WTC11 (cell line): ENCODE measurements at regions not wholly inside any gene's neighbourhood (a gene's known extent, or its start where the extent isn't known, plus 50 kb on each side); places are given as distances from the start of the nearest gene placed in this dataset.

Source experiments
- ATAC-seq: fragments of 200-7000 bp; cut with Tn5 transposase; 2 replicates; pipeline ENCODE4 v1.10.0; 2021; ENCODE audit warnings: mild to moderate bottlenecking, moderate library complexity
- CTCF ChIA-PET: fragments of 300-600 bp; sonication (Branson Sonifier 250); formaldehyde crosslinking; loops from one replicate; lab custom pipeline; 2021; ENCODE audit warnings: antibody characterized with exemption; lab: Charles Lee
- POLR2A ChIA-PET: fragments of 350-600 bp; sonication (Branson Sonifier 250); formaldehyde crosslinking; loops from one replicate; lab custom pipeline; 2021; ENCODE audit warnings: antibody characterized with exemption; lab: Charles Lee
- DNase-seq: peaks from one replicate; pipeline ENCODE4 v3.0.0; 2021; ENCODE audit warnings: low spot score
- H3K27ac Mint-ChIP-seq: 2 replicates; pipeline ENCODE4 v1.8.0; 2021; ENCODE audit warnings: mixed read lengths
- H3K27me3 Mint-ChIP-seq: 2 replicates; pipeline ENCODE4 v1.8.0; 2021; ENCODE audit warnings: low read depth, mild to moderate bottlenecking, moderate library complexity, mixed read lengths
- H3K36me3 Mint-ChIP-seq: 2 replicates; pipeline ENCODE4 v1.8.0; 2021; ENCODE audit warnings: mixed read lengths
- H3K4me1 Mint-ChIP-seq: 2 replicates; pipeline ENCODE4 v1.8.0; 2022; ENCODE audit warnings: mixed read lengths
- H3K4me3 Mint-ChIP-seq: 2 replicates; pipeline ENCODE4 v1.8.0; 2021; ENCODE audit warnings: mild to moderate bottlenecking, moderate library complexity, mixed read lengths
- H3K9me3 Mint-ChIP-seq: 2 replicates; pipeline ENCODE4 v1.8.0; 2021; ENCODE audit warnings: mixed read lengths
- CBFB ChIP-seq: sonication (generic); formaldehyde crosslinking; IDR thresholded peaks from 2 replicates; pipeline ENCODE4 v1.8.1; 2022; ENCODE audit warnings: mild to moderate bottlenecking, low read depth, missing genetic modification reagents
- E2F1 ChIP-seq: sonication (generic); formaldehyde crosslinking; IDR thresholded peaks from 2 replicates; pipeline ENCODE4 v1.8.0; 2022; ENCODE audit warnings: mild to moderate bottlenecking, missing genetic modification reagents
- ELF4 ChIP-seq: sonication (generic); formaldehyde crosslinking; IDR thresholded peaks from 2 replicates; pipeline ENCODE4 v1.8.1; 2022; ENCODE audit warnings: low read depth, mild to moderate bottlenecking, moderate library complexity, missing genetic modification reagents
- EMX1 ChIP-seq: fragments of 250-450 bp; sonication (Bioruptor Pico); IDR thresholded peaks from 2 replicates; pipeline ENCODE4 v1.8.0; 2021; ENCODE audit warnings: mild to moderate bottlenecking
- ERG ChIP-seq: fragments of 250-450 bp; sonication (Bioruptor Pico); IDR thresholded peaks from 2 replicates; pipeline ENCODE4 v1.8.0; 2021; ENCODE audit warnings: mild to moderate bottlenecking
- KAT7 ChIP-seq: sonication (generic); formaldehyde crosslinking; IDR thresholded peaks from 2 replicates; pipeline ENCODE4 v1.8.1; 2023; ENCODE audit warnings: missing genetic modification reagents, mild to moderate bottlenecking, borderline replicate concordance
- MYBL2 ChIP-seq: sonication (generic); formaldehyde crosslinking; IDR thresholded peaks from 2 replicates; pipeline ENCODE4 v1.8.1; 2023; ENCODE audit warnings: mild to moderate bottlenecking, moderate library complexity, missing genetic modification reagents
- NR3C1 ChIP-seq: sonication (generic); formaldehyde crosslinking; conservative IDR thresholded peaks from 2 replicates; pipeline ENCODE4 v1.8.1; 2023; ENCODE audit warnings: low read depth, mild to moderate bottlenecking, missing genetic modification reagents
- PRRX2 ChIP-seq: fragments of 250-450 bp; sonication (Bioruptor Pico); IDR thresholded peaks from 2 replicates; pipeline ENCODE4 v1.8.0; 2021; ENCODE audit warnings: mild to moderate bottlenecking
- ZNF121 ChIP-seq: sonication (generic); formaldehyde crosslinking; IDR thresholded peaks from 2 replicates; pipeline ENCODE4 v1.8.0; 2023; ENCODE audit warnings: missing genetic modification reagents
- ZNF219 ChIP-seq: sonication (generic); formaldehyde crosslinking; IDR thresholded peaks from 2 replicates; pipeline ENCODE4 v1.8.0; 2023; ENCODE audit warnings: missing genetic modification reagents, mild to moderate bottlenecking, borderline replicate concordance
- ZNF512 ChIP-seq: sonication (generic); formaldehyde crosslinking; IDR thresholded peaks from 2 replicates; pipeline ENCODE4 v1.8.1; 2022; ENCODE audit warnings: missing genetic modification reagents, borderline replicate concordance
- ZNF671 ChIP-seq: fragments of 250-450 bp; sonication (Bioruptor Pico); IDR thresholded peaks from 2 replicates; pipeline ENCODE4 v1.8.0; 2021; ENCODE audit warnings: mild to moderate bottlenecking
- TF ChIP-seq, protein P1 (sequence below): sonication (generic); formaldehyde crosslinking; IDR thresholded peaks from 2 replicates; pipeline ENCODE4 v1.8.1; 2022; ENCODE audit warnings: mild to moderate bottlenecking, missing genetic modification reagents, moderate library complexity, borderline replicate concordance
- TF ChIP-seq, protein P2 (sequence below): sonication (generic); formaldehyde crosslinking; IDR thresholded peaks from 2 replicates; pipeline ENCODE4 v1.8.1; 2023; ENCODE audit warnings: mild to moderate bottlenecking, missing genetic modification reagents
- TF ChIP-seq, protein P3 (sequence below): sonication (generic); formaldehyde crosslinking; IDR thresholded peaks from 2 replicates; pipeline ENCODE4 v1.8.0; 2022; ENCODE audit warnings: mild to moderate bottlenecking, missing genetic modification reagents
- TF ChIP-seq, protein P4 (sequence below): fragments of 250-450 bp; sonication (Bioruptor Pico); IDR thresholded peaks from 2 replicates; pipeline ENCODE4 v1.9.0; 2021; ENCODE audit warnings: mild to moderate bottlenecking, borderline replicate concordance

- peaks cover 54% of the 10 kb centered on the region for H3K36me3 Mint-ChIP-seq
- ChIA-PET POLR2A (no interaction called here), CTCF (no interaction called here)
- H3K4me1 Mint-ChIP-seq, result peaks cover 19% of the 10 kb centered on the region
- no peak overlapping the region for H3K27ac Mint-ChIP-seq
- H3K9me3 Mint-ChIP-seq, result peaks cover 43% of the 10 kb centered on the region
- no peak for ATAC-seq
- peaks cover 2% of the 10 kb centered on the region; the same call in 1 of the 2 replicates for H3K27me3 Mint-ChIP-seq
- no peak overlapping the region for H3K4me3 Mint-ChIP-seq
- DNase-seq, result no peak
- TF ChIP-seq CBFB, result no peak
- TF ChIP-seq E2F1 (CRISPR knock-in tag), result no peak
- no peak for TF ChIP-seq ZNF671
- TF ChIP-seq ZNF512 (CRISPR knock-in tag), result no peak
- no peak for TF ChIP-seq NR3C1 (CRISPR knock-in tag)
- TF ChIP-seq, protein P1, sequence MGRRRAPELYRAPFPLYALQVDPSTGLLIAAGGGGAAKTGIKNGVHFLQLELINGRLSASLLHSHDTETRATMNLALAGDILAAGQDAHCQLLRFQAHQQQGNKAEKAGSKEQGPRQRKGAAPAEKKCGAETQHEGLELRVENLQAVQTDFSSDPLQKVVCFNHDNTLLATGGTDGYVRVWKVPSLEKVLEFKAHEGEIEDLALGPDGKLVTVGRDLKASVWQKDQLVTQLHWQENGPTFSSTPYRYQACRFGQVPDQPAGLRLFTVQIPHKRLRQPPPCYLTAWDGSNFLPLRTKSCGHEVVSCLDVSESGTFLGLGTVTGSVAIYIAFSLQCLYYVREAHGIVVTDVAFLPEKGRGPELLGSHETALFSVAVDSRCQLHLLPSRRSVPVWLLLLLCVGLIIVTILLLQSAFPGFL (CRISPR knock-in tag), result no peak
- no peak for TF ChIP-seq MYBL2 (CRISPR knock-in tag)
- TF ChIP-seq EMX1 (CRISPR knock-in tag), result no peak
- TF ChIP-seq, protein P2, sequence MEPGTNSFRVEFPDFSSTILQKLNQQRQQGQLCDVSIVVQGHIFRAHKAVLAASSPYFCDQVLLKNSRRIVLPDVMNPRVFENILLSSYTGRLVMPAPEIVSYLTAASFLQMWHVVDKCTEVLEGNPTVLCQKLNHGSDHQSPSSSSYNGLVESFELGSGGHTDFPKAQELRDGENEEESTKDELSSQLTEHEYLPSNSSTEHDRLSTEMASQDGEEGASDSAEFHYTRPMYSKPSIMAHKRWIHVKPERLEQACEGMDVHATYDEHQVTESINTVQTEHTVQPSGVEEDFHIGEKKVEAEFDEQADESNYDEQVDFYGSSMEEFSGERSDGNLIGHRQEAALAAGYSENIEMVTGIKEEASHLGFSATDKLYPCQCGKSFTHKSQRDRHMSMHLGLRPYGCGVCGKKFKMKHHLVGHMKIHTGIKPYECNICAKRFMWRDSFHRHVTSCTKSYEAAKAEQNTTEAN (CRISPR knock-in tag), result no peak
- no peak for TF ChIP-seq ZNF219 (CRISPR knock-in tag)
- TF ChIP-seq KAT7, result no peak
- no peak for TF ChIP-seq ELF4
- TF ChIP-seq, protein P3, sequence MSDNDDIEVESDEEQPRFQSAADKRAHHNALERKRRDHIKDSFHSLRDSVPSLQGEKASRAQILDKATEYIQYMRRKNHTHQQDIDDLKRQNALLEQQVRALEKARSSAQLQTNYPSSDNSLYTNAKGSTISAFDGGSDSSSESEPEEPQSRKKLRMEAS (CRISPR knock-in tag), result no peak
- no peak for TF ChIP-seq ZNF121 (CRISPR knock-in tag)
Measured at GRCh38 chr21:23374155-23374554, 2233.1 kb downstream of the MRPL39 start.

DNA sequence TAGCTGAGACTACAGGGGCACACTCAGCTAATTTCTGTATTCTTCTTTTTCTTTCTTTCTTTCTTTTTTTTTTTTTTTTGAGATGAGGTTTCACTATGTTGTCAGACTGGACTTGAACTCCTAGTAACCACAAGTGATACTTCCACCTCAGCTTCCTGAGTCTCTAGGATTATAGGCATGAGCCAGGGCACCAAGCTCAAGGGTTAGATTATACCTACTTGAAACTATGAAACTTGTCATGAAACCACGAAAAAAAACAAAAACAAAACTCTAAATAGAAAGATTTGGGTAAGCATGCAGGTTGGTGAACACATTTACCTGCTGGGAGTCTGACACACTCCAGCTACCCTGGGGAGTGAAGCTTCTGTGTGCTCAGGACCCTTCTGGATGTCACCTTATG lies 2250.4 kb downstream of the MRPL39 start:
- Mint-ChIP-seq H3K36me3 (peaks cover 37% of the 10 kb centered on the region), H3K4me1 (peaks cover 12% of the 10 kb centered on the region; the same call in 1 of the 2 replicates), H3K9me3 (peaks cover 30% of the 10 kb centered on the region), H3K27me3 (no peaks in the 10 kb centered on the region), H3K27ac (no peak overlapping the region), H3K4me3 (no peak overlapping the region)
- ATAC-seq, result no peak
- no peak for DNase-seq
- ChIA-PET CTCF (interaction anchor here (1.2 kb wide), 1 partner anchor 229 kb away, joined by 3 read pairs; no protein-coding TSS in a partner anchor), POLR2A (interaction anchor here (0.6 to 0.7 kb wide), 2 partner anchors 13 to 220 kb away, joined by 6 read pairs; no protein-coding TSS in a partner anchor)
- TF ChIP-seq PRRX2 (CRISPR knock-in tag), result no peak
- TF ChIP-seq ERG (CRISPR knock-in tag), result no peak
- TF ChIP-seq, protein P4, sequence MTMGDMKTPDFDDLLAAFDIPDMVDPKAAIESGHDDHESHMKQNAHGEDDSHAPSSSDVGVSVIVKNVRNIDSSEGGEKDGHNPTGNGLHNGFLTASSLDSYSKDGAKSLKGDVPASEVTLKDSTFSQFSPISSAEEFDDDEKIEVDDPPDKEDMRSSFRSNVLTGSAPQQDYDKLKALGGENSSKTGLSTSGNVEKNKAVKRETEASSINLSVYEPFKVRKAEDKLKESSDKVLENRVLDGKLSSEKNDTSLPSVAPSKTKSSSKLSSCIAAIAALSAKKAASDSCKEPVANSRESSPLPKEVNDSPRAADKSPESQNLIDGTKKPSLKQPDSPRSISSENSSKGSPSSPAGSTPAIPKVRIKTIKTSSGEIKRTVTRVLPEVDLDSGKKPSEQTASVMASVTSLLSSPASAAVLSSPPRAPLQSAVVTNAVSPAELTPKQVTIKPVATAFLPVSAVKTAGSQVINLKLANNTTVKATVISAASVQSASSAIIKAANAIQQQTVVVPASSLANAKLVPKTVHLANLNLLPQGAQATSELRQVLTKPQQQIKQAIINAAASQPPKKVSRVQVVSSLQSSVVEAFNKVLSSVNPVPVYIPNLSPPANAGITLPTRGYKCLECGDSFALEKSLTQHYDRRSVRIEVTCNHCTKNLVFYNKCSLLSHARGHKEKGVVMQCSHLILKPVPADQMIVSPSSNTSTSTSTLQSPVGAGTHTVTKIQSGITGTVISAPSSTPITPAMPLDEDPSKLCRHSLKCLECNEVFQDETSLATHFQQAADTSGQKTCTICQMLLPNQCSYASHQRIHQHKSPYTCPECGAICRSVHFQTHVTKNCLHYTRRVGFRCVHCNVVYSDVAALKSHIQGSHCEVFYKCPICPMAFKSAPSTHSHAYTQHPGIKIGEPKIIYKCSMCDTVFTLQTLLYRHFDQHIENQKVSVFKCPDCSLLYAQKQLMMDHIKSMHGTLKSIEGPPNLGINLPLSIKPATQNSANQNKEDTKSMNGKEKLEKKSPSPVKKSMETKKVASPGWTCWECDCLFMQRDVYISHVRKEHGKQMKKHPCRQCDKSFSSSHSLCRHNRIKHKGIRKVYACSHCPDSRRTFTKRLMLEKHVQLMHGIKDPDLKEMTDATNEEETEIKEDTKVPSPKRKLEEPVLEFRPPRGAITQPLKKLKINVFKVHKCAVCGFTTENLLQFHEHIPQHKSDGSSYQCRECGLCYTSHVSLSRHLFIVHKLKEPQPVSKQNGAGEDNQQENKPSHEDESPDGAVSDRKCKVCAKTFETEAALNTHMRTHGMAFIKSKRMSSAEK (CRISPR knock-in tag), result no peak
- TF ChIP-seq, protein P2 (CRISPR knock-in tag), result no peak
- TF ChIP-seq E2F1 (CRISPR knock-in tag), result no peak
- TF ChIP-seq, protein P1 (CRISPR knock-in tag), result no peak
- TF ChIP-seq, protein P3 (CRISPR knock-in tag), result no peak
